GM19043 (cell line): ENCODE measurements at regions not wholly inside any gene's neighbourhood (a gene's known extent, or its start where the extent isn't known, plus 50 kb on each side); places are given as distances from the start of the nearest gene placed in this dataset.

Source experiments
- ATAC-seq: cut with Tn5 transposase; IDR thresholded peaks from one replicate; pipeline ENCODE4 v1.9.1; 2021; ENCODE audit warnings: low read depth; ENCODE audit not compliant: unreplicated experiment

DNA sequence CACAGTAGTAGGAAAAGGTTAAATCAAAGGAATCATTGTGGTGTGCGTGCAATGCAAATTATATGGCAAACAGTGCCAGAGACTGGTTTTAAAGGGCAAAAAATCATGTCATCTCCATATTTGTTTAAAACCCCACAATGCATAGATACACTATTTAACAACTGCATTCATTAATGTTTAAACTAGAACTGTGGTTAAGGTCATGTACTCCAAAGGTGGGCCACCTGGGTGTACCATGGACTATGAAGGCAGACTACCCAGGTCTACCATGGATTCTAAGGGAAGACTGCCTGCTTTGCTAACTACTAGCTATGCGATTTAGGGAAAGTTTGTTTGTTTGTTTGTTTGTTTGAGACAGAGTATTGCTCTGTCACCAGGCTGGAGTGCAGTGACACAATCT lies 356.3 kb downstream of the ZEB2 start:
- no peak for ATAC-seq

DNA sequence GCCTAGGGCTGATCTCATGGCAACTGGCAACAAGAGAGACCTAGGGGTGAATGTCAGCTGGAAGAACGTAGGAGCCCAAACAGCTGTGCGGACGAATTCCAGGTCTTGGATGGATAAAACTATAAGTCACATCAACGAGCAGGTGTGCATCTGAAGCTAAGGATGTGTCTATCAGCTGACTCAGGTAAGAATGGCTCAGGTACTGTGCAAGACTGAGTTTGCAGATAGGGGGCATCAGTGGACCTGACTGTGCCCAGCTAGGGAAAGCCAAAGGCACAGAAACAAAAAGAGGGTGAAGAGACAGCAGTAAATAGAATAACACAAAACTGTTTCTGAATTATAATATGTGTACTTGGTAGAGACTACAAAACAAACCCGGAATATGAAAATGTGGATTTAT lies 357.3 kb downstream of the ZEB2 start:
- peak; percentile 69 for ATAC-seq

DNA sequence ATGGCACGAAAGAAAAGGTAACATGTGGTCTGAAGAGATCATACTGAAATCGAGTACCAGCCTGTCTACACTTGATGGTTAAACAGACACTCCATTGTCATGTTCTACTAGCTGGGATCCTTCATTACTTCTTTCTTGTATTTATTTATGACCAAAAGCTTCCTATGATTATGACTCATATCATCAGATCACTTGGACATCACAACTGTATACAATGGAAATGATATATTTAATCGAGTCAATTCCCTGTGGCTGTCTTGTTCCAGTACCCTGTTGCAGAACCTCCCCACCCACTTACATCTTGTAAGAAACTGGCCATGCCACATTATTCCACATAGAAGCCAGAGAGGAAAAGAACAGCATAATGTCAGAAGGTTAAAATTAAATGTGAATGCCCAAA lies 358.9 kb downstream of the ZEB2 start:
- no peak for ATAC-seq

DNA sequence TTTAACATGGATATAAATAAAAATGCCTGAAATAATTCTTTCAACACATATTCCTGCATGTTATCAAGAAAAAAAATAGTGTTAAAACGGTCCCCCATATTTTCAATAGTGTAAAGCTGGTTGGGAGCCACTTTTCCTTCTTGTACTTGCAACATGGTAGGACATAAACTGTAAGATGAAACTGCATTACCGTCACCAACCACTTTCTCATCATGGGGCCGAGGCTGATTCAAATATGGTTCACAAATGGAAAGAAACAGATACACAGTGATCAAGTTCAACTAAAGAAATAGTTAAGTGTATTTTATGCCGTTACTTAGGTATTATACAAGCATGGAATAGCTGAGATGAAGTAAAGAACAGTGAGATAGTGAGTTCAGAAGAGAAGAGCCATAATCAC lies 360.7 kb downstream of the ZEB2 start:
- no peak for ATAC-seq

DNA sequence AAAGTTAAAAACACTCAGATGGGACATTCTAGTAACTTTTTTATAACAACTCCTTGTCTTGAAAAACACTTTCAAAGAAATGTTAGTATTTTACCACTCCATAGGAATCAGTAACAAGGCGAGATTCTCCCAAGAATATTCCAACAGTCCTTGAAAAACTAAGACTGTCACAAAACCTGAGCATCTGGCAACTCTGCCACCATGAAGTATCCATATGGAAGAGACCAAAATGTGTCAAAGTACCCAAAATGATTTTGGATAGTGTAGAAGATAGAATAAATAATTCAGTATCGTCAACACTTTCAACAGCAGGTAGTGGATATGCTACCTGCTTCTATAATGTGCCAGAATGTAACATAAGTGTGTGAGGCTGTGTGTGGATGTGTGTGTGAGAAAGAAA lies 361.8 kb downstream of the ZEB2 start:
- ATAC-seq: no peak

DNA sequence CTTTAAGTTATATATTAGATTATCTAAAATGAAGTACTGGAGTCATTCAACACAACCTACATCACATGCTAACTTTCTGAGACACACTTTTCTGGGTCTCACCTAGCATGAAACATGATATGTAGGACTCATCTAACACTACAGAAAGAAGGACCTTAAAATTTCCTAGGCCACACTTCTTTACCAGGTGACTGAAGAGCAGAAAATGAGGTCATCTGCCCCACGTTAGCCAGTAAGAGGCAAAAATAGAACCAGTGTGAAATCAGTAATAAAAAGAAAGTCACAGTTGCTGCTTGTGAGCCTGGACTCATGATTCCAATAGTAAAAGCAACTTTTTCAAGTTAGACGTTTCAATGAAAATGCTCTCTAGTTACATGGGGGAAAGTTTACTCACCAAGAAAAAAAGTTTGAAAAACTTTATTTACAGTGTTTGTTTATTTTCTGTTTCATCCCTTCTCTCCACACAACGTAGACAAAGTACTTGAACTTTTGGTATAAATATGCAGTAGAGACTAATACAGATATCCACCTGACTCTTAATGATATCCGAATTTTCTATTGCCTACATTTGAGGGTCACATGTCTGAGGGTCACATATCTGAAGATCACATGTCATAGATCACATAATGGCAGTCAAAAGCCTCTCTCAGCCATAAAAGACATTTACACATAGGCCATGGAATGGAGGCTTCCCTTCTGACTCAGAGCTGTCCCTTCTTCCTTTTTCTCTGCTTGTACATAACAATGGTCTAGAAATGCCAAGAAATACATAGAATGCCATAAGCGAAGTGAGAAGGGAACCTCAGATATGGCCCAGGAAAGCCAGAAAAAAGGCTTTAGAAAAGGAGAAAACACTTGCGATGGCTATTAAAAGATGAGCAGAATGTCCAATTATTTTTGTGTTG lies 362.9 kb downstream of the ZEB2 start:
- ATAC-seq: no peak

DNA sequence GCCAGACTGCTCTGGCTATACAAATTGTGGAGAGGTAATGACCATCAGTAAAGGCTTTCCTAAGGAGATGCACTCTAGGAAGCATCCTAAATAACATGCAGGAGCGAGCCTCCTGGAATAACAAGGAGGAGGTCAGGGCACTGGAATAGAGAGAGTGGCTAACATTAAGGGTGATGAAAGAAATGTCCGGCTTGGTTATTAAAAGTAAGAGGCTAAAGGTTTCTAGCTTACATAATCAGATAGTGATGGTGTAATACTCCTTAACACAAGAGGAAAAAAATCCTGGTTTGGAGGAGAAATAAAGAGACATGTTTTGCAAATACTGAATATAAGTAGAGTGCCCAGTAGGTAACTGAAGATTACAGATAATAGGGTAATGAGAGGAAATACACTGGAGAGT lies 365.7 kb downstream of the ZEB2 start:
- no peak for ATAC-seq

DNA sequence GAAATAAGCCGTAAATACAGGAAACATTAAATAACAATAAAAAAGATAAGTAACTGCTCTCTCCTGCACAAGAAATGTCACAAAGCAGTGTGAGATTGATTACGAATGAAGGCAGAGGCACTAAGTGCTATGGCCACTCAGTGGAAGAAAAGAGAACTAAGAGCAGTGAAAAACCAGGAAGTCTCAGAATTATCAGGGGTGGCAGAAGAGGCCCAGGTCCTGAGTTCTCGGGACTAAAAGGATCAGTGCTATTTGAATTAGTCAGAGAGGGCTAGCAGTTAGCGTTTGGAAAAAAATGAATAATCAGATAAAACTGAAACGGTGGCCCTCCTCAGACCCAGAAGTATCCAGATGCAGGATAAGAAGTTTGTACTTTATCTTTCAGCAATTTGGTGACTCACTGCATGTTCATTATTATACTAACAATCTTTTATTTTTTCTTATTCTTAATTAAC lies 367.1 kb downstream of the ZEB2 start:
- no peak for ATAC-seq

DNA sequence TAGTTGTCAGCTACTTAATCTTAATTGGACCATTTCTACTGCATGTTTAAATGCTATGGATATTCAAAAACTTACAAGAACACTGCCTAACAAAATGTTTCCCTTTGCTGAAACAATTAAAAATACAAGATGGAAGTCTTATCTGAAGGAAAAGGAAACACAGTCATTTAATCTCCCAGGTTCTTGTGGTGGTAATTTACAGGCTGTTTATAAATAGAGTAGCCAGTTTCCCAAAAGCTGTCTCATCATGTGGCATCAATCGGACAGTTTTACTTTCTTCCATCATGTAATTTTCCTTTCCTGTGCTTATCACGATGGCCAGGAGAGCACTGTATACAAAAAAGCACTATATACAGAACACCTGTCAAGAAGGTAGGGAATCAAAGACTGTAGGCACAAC lies 368.1 kb downstream of the ZEB2 start:
- ATAC-seq: no peak

DNA sequence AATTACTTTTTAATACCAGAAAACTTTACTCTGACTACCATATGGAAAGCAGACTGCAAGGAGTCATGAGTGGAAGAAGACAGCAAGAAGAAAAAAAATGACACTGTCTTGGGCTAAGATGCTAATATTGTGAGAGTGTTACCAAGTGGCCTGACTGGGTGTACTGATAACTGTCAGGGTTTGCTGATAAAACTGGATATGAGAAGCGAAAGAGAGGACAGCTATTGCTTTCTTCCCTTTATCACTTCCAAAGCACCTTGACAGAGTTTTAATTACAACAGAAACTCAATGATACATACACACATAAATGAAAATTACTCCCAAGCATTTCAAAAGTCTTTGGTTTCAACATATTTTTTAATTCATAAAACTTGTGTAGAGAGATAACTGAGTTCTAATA lies 368.5 kb downstream of the ZEB2 start:
- ATAC-seq: no peak

DNA sequence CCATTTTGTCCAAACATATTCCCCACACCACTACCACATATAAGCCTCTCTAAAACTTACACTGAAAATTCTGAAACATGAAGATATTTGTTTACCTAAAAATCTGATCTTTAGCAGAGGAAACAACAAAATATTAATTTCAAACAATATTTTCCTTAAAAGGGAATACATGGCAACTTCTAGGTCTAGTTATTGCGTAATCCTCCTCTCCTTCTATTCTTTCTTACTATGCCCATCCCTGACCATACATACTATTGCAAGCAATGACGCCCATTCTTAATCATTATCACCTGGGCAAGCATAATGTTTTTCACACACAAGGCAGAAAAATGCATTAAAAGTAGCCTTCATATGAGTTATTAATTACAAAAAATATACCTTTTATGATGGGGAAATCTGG lies 372.6 kb downstream of the ZEB2 start:
- ATAC-seq: no peak

DNA sequence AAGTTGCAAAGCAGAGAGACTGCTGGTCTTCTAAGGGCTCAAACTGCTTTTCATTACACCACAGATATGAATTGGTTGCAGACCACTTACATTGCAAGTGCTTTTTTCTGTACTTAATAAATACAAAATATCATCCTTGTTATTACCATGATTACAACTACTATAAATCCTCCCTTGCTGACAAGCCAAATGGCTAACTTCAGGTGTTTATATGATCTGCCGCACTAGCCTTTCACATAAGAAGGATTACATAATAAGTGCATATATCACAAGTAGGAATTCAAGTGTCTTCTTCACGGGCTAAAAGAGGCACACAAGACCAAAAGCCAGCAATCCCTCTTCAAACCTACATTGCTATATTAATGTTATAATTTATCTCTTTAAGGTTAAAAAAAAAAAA lies 373.0 kb downstream of the ZEB2 start:
- ATAC-seq: no peak

DNA sequence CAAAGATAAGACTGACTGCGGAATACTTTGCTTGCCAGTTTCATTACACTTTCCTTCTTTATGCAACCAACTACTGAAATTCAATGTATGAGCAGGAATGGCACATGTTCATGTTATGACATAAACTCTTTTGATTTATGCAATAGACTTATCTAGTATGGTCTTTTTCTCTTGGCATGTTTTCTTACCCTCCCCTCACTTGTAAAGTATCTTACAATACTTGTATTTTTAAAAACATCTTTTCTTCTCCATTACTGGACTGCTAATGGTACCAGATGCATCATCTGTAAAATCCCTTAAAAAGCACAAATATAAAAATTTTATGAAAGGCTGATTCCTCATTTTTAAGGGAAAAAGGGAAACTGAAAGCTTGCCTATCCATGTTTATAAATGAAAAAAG lies 373.8 kb downstream of the ZEB2 start:
- ATAC-seq: no peak

DNA sequence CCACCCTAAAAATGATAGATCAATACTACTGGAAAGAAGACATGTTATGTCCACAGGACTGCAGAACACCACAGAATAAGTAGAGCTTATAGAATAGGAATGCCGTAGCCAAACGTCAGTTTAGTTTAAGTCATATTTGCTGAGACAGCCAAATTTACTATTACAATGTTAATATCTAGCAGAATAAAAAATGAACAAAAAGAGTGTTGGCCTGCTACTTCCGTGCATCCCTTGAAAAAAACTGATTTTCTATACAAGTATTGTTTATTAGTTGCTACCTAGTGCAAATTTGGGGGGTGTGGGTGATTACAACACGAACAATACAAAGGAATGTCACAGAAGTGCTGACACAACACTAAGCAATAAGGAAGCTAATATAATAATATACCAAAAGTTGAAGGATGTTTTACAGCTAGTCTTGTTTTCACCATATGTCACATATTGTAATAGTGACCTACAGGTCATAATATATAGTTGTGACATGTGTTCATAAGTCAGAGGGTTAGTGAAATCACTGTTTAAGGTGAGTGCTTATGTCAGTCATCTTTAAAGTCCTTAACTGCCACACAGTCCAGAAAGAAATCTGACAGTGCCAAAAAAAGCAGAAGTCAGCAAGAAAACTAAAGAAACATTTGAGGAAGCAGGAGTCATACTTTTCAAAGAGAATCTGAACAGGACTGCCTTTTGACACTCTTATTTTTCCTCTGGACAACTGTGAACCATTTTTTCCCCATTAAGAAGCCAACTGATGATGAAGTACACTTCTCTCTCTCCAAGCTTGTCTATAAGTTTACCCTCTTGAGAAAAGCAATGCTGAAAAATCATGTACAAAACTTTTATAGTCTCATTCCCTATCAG lies 376.4 kb downstream of the ZEB2 start:
- no peak for ATAC-seq

DNA sequence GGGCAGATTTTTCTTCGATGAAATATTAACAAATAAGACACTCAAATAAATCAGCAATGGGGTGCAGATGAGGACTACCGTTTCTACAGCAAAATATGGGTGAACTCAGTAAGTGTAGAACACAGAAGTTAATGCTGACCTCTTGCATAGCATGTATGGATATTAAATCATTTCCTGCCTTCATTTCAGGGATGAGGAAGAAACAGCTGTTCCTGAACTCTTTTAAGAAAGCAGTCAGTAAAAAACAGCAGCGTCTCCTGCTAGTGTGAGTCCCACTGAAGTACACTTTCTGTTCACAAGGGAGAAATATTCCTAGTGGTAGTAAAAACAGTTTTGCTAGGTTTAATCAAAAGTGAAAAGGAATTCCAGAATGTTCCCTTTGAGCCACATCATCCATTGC lies 379.0 kb downstream of the ZEB2 start:
- no peak for ATAC-seq

DNA sequence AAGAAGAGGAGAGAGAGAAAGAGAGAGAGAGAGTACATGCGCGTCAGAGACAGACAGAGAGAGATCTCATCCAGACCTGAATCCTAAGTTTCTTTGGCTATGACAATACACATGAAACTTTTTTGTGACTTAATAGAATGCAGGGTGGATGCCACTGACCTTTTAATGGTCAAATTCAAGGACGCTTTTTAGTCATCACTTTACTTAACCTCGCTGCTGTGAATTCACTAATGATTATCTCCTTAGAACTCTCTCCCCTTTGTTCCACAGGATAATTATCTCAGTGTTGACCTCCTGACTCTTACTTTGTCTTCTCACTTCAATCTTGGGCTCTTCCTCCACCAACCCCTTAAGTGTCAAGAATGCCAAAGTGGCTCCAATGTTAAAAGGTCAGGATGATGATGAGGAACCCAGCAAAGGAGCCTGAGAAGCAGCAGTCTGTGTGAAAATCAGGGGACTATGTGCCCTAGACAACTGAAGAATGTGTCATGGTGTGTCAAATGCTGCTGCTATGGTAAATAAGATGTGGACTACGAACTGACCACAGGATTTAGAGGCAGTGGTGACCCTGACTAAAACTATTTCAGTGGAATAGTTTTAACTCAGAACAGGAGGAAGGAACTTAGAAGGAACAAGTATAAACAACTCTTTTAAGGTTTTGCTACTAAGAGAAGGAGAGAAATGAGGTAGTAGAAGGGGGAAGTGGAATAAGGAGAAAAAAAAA lies 382.1 kb downstream of the ZEB2 start:
- ATAC-seq: no peak

DNA sequence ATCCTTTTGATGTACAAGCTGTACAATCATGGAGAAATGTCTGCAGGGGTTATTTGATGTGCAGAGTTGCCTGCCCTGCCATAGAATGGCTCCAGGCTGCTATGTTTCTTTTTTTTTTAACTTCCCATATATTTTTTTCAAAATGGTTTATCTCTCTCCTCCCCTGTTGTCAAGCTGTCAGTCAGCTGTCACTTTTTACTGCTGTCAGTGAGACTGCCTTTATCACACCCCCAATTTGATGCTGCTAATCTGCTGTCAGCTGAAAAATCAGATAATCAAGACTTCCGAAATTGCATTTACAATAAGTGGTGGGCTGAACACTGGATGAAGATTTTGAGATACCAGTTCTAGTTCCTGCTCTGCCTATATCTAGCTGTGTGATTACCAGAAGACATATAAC lies 382.6 kb downstream of the ZEB2 start:
- ATAC-seq: no peak

DNA sequence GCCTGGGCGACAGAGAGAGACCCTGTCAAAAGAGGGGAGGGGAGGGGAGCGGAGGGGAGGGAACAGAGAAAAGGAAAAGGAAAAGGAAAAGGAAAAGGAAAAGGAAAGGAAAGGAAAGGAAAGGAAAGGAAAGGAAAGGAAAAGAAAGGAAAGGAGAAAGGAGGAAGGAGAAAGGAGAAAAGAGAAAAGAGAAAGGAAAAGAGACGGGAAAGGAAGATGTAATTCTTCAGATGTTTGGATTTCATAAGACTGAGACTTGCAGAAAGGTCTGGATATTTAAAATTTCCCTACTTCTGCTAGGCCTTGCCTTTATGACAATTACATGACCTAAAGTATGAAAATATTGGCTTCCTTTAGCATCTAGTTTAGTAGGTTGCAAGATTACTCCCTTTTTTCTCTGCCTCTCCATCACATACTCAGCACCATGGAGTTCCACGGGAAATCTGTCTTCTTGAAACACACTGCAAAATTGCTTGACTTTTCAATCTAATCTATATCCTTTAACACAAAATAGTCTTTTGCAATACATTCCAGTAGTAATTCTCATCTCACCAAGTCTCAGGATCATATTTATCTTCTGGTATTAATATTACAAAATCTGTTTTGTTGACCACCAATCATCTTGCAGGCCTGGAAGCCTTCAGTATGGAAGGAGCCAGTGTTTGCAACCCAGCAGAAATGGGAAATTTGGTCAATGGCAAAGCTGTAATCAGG lies 383.5 kb downstream of the ZEB2 start:
- ATAC-seq: no peak

DNA sequence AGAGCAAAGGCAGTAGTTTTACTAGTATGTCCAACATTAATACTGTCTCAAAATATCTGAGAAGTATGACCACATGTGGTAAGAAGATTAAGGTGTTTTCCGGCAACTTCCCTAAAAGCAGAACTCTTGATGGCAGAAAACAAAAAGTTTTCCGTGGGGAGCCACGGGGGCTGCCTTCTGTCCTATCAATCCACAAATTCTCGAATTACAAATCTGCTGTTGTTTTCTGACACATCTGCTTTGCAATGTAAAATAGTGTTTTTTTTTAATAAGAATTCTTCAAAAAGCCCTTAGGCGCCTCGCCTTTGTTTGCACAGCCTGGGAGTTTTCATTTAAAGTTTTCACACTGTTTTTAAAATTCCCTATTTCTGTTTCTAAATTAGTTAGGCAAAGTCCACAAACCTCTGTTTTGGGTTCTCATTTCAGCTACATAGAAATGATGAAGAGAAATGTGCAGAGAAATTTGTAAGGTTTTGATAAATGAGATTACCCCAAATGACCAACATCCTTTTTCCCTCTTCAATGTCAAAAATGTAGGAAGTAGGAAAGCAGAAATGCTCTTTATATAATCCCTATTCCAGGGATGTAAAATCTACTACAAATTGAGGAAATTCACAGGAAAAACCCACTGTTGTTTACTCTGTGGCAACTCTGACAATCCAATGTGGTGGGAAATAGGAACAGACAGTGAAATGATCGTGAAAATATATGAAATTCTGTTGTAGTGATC lies 385.8 kb downstream of the ZEB2 start:
- no peak for ATAC-seq

DNA sequence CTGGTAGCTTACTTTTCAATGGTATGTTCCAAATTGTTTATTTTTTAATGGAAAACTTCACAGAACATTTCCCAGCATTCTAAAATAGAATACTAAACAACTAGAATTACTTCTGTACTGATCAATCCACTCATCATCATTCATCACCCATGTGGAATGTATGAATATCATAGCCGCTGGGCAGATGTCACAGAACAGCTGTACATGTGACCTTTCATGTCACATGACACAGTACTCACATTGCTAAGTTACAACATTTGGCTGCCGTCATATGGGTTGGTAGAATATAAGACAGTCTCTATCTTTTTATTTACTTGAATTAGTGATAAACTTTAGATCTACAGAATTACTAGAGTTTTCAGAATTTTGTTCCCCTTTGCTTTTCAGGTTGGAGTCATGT lies 387.6 kb downstream of the ZEB2 start:
- no peak for ATAC-seq
